ENCODE measurements at regions not wholly inside any gene's neighbourhood (a gene's known extent, or its start where the extent isn't known, plus 50 kb on each side); places are given as distances from the start of the nearest gene placed in this dataset.

GRCh38 chr9:82490019-82490499 is 501.5 kb downstream of the SPATA31D1 start:
- no TSS peak for BruUV-seq (replicated peaks)
- no peaks in the 10 kb centered on the region for H3K36me3 ChIP-seq (ENCODE audit: control insufficient read depth in 1 of 2, insufficient read depth in 2 of 2, low read length in 2 of 2)
- ATAC-seq (no peak), DNase-seq (ENCODE audit: low read depth, low spot score) (no peak)
- no peak overlapping the region for H3K4me2 ChIP-seq (ENCODE audit: low read length)
- intact Hi-C loops (cut with micrococcal nuclease), result no loop called here
- ChIA-PET POLR2A (no interaction called here), CTCF (no interaction called here), RAD21 (ENCODE audit: low non-redundant PET in 1 of 2, low total read pairs in 2 of 2, uncharacterized antibody in 2 of 2, unreplicated experiment in 2 of 2) (no interaction called here)
- H3K9me2 ChIP-seq (ENCODE audit: insufficient read depth), result no peaks in the 10 kb centered on the region
- no peaks in the 10 kb centered on the region for H3K79me2 ChIP-seq (ENCODE audit: insufficient read depth, low read length)
- peaks cover 0 to 7% of the 10 kb centered on the region in 2 experiments; a peak in 1 of 4 replicates for H3K9me3 ChIP-seq (ENCODE audit: control insufficient read depth in 1 of 2, insufficient read depth in 1 of 2, low read depth in 1 of 2, low read length in 2 of 2)
- H4K20me1 ChIP-seq (ENCODE audit: insufficient read depth), result no peaks in the 10 kb centered on the region
- no peak overlapping the region for H2AFZ ChIP-seq (ENCODE audit: low read depth, low read length, poor library complexity, severe bottlenecking)
- H3K4me3 ChIP-seq (replicated peaks in 1 of 2; ENCODE audit: low read depth in 1 of 2, low read length in 2 of 2), result no peak overlapping the region
- H3K4me1 ChIP-seq (ENCODE audit: control insufficient read depth in 1 of 2, insufficient read depth in 2 of 2, low read length in 2 of 2), result no peaks in the 10 kb centered on the region
- no peak overlapping the region for H3K27ac ChIP-seq (ENCODE audit: low read depth, low read length)
- TF ChIP-seq SRF (IDR thresholded peaks at IDR 0.05; ENCODE audit: low read depth), result no peak
- TF ChIP-seq JUND (IDR thresholded peaks at IDR 0.05), result no peak
- TF ChIP-seq CTCF (IDR thresholded peaks at IDR 0.05 in 2 of 3, conservative IDR thresholded peaks at IDR 0.05 in 1 of 3; ENCODE audit: borderline replicate concordance in 1 of 3, insufficient read depth in 1 of 3, low read depth in 2 of 3, low read length in 2 of 3), result no peak
- TF ChIP-seq SP1 (IDR thresholded peaks at IDR 0.05; ENCODE audit: low read depth), result no peak
- TF ChIP-seq POLR2AphosphoS5 (IDR thresholded peaks at IDR 0.05; ENCODE audit: low read depth, low read length), result no peak
- TF ChIP-seq ATF3 (IDR thresholded peaks at IDR 0.05), result no peak
- no peak for TF ChIP-seq CEBPB (IDR thresholded peaks at IDR 0.05; ENCODE audit: low read depth)
- no peak for TF ChIP-seq FOSL1 (IDR thresholded peaks at IDR 0.05; ENCODE audit: low read depth)
- TF ChIP-seq ELF1 (IDR thresholded peaks at IDR 0.05; ENCODE audit: borderline replicate concordance, low read depth), result no peak
- no peak for TF ChIP-seq REST (IDR thresholded peaks at IDR 0.05; ENCODE audit: low read depth)
- no peak for TF ChIP-seq EZH2 (IDR thresholded peaks at IDR 0.05)
- TF ChIP-seq POLR2A (IDR thresholded peaks at IDR 0.05; ENCODE audit: borderline replicate concordance, extremely low read depth, insufficient read depth, insufficient read length), result no peak
- TF ChIP-seq ZBTB33 (IDR thresholded peaks at IDR 0.05; ENCODE audit: extremely low read depth, insufficient replicate concordance, low read length), result no peak
- no peak for TF ChIP-seq EZH2phosphoT487 (IDR thresholded peaks at IDR 0.05; ENCODE audit: borderline replicate concordance)
- no peak for TF ChIP-seq MAX (IDR thresholded peaks at IDR 0.05)
- no peak for TF ChIP-seq RAD21 (IDR thresholded peaks at IDR 0.05; ENCODE audit: low read depth)
- TF ChIP-seq ZFX (IDR thresholded peaks at IDR 0.05), result no peak
- no peak for TF ChIP-seq CBX3 (IDR thresholded peaks at IDR 0.05; ENCODE audit: low read depth)
- no peak for TF ChIP-seq ZNF274 (IDR thresholded peaks at IDR 0.05; ENCODE audit: low read depth, low read length)
- no peak for TF ChIP-seq TCF7L2 (IDR thresholded peaks at IDR 0.05; ENCODE audit: borderline replicate concordance, extremely low read depth, insufficient read depth, insufficient read length)
- no peak overlapping the region for H3K9ac ChIP-seq (ENCODE audit: low read length)
- H3K27me3 ChIP-seq (ENCODE audit: insufficient read depth, low read length), result no peaks in the 10 kb centered on the region
